ENCODE measurements at regions not wholly inside any gene's neighbourhood (a gene's known extent, or its start where the extent isn't known, plus 50 kb on each side); places are given as distances from the start of the nearest gene placed in this dataset.

DNA sequence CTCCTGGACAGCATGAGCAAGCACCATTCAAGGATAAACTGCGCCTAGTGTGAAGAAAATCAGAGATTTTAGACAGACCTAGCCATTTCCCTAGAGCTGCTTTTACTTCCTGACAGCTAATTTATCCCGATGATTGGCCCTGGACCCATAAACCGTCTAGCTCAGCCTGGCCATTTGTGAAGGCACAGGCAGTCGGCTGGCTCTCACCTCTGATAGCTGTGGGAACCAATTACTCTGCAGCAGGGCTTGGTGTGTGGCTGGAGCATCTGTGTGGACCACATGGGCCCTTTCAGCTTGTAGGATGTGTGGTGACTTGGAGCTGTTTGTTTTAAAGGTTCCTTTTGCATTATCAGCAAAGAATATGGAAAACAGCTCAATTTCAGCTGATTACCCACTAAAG, 111.1 kb upstream of the NPY start:
- no peak for ATAC-seq
- Histone ChIP-seq H3K27me3 (ENCODE audit: insufficient read depth in 3 of 3, low read length in 2 of 3) (no peaks in the 10 kb centered on the region), H3K27ac (no peak overlapping the region), H3K36me3 (ENCODE audit: insufficient read depth in 1 of 2, low read depth in 1 of 2) (no peaks in the 10 kb centered on the region), H3K9me3 (no peaks in the 10 kb centered on the region), H3K4me1 (no peaks in the 10 kb centered on the region), H3K4me3 (no peak overlapping the region)
- DNase-seq, result no peak
- intact Hi-C loops (cut with DNase I), result no loop called here
- WGBS, 3 donors, result 31 to 36% (median 34%) methylated on average over 4 of the region's 4 CpGs
- TF ChIP-seq CTCF (IDR thresholded peaks at IDR 0.05), result no peak

- ATAC-seq (no peak), DNase-seq (no peak)
- 64 to 78% (median 66%) methylated on average over 6 of the region's 6 CpGs for WGBS, 3 donors
- no peaks in the 10 kb centered on the region for H3K4me1 ChIP-seq
- TF ChIP-seq CTCF (IDR thresholded peaks at IDR 0.05), result no peak
- H3K36me3 ChIP-seq (ENCODE audit: insufficient read depth in 1 of 2, low read depth in 1 of 2), result no peaks in the 10 kb centered on the region
- intact Hi-C loops (cut with DNase I), result no loop called here
- H3K9me3 ChIP-seq, result no peaks in the 10 kb centered on the region
- H3K27ac ChIP-seq, result no peak overlapping the region
- H3K4me3 ChIP-seq, result no peak overlapping the region
- no peaks in the 10 kb centered on the region for H3K27me3 ChIP-seq (ENCODE audit: insufficient read depth in 3 of 3, low read length in 2 of 3)
Measured at GRCh38 chr7:24175603-24176002, 108.4 kb upstream of the NPY start.

DNA sequence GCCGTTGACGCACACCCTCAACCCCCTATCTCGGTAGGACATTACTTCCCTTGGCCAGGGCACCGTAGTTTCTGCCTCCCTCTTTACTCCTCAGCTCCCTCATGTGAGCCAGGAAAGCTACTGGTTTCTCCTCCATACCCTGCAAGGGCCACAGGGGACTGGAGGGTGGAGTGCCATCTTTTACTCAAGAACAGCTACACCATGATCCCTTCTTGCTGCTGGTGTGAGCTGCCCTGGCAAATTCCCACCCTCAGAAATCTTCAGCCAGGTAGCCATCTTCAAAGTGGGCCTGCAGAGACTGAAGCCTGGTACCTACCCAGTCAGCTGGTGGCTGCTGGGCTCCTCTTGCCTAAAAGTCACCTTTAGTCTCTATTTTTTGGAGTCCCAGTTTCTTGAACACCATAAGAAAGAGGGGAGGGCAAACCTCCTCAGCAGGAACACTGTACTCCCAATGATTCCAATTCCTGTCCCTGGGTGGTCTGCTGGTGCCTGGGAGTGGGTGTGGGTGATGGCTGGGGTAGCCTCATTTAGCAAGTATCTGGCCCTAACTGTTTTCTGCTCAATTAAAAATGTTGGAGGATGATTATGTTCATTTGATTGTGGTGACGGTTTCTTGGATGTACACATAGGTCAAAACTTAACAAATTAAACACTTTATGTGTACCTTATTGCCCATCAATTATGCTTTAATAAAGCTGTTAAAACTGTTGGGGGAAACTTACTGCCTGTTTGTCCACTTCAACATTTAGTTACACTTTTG, 105.0 kb upstream of the NPY start:
- H3K36me3 ChIP-seq (ENCODE audit: insufficient read depth in 1 of 2, low read depth in 1 of 2), result no peaks in the 10 kb centered on the region
- H3K4me1 ChIP-seq, result no peaks in the 10 kb centered on the region
- H3K4me3 ChIP-seq, result no peak overlapping the region
- WGBS, 3 donors, result 90 to 93% (median 90%) methylated on average over 5 of the region's 5 CpGs
- H3K27me3 ChIP-seq (ENCODE audit: insufficient read depth in 3 of 3, low read length in 2 of 3), result no peaks in the 10 kb centered on the region
- intact Hi-C loops (cut with DNase I), result no loop called here
- H3K27ac ChIP-seq, result no peak overlapping the region
- H3K9me3 ChIP-seq, result no peaks in the 10 kb centered on the region
- no peak for ATAC-seq
- no peak for DNase-seq
- no peak for TF ChIP-seq CTCF (IDR thresholded peaks at IDR 0.05)

GRCh38 chr7:24191362-24191761, 92.6 kb upstream of the NPY start:
- ATAC-seq, result no peak
- intact Hi-C loops (cut with DNase I), result no loop called here
- Histone ChIP-seq H3K4me1 (no peaks in the 10 kb centered on the region), H3K9me3 (no peaks in the 10 kb centered on the region), H3K4me3 (no peak overlapping the region), H3K27ac (no peak overlapping the region), H3K27me3 (ENCODE audit: insufficient read depth in 3 of 3, low read length in 2 of 3) (peaks cover 0 to 2% (median 0%) of the 10 kb centered on the region in 3 donors), H3K36me3 (ENCODE audit: insufficient read depth in 1 of 2, low read depth in 1 of 2) (no peaks in the 10 kb centered on the region)
- no peak for DNase-seq
- no peak for TF ChIP-seq CTCF (IDR thresholded peaks at IDR 0.05)
- WGBS, 3 donors, result 71 to 82% (median 76%) methylated on average over 3 of the region's 3 CpGs

DNA sequence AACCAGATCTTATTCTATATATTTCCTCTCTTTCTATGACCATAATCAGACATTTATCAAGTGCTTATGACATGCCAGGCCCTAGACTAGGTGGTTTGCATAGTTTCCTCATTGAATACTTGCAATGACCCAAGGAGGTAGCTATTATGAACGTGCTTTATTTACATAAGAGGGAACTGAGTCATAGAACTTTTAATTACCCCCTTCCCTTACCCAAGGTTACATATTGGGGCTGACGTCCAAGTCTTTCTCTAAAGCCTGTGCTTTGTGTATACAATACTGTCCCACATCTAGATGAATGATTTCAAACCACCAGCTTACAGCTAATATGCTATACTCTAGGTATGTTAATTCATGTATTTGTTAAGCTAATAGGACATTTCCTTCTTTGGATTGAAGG, 91.9 kb upstream of the NPY start:
- Histone ChIP-seq H3K4me1 (no peaks in the 10 kb centered on the region), H3K4me3 (no peak overlapping the region), H3K27ac (no peak overlapping the region), H3K36me3 (ENCODE audit: insufficient read depth in 1 of 2, low read depth in 1 of 2) (no peaks in the 10 kb centered on the region), H3K9me3 (no peaks in the 10 kb centered on the region), H3K27me3 (ENCODE audit: insufficient read depth in 3 of 3, low read length in 2 of 3) (peaks cover 0 to 2% (median 0%) of the 10 kb centered on the region in 3 donors)
- intact Hi-C loops (cut with DNase I), result no loop called here
- ATAC-seq, result no peak
- 74 to 79% (median 74%) methylated on average over 2 of the region's 2 CpGs for WGBS, 3 donors
- DNase-seq, result no peak
- no peak for TF ChIP-seq CTCF (IDR thresholded peaks at IDR 0.05)

Data from psoas muscle (tissue), 7 donors.